GM19351 (cell line): ENCODE measurements at regions not wholly inside any gene's neighbourhood (a gene's known extent, or its start where the extent isn't known, plus 50 kb on each side); places are given as distances from the start of the nearest gene placed in this dataset.
"Not testable (repeated sequence)": the region's sequence is repeated elsewhere in the genome, so short reads cannot be mapped to it uniquely, and the experiment has no call there.

Experiments
- ATAC-seq: cut with Tn5 transposase; IDR thresholded peaks from one replicate; pipeline ENCODE4 v1.9.1; 2021; ENCODE audit warnings: mild to moderate bottlenecking, moderate library complexity; ENCODE audit not compliant: unreplicated experiment

DNA sequence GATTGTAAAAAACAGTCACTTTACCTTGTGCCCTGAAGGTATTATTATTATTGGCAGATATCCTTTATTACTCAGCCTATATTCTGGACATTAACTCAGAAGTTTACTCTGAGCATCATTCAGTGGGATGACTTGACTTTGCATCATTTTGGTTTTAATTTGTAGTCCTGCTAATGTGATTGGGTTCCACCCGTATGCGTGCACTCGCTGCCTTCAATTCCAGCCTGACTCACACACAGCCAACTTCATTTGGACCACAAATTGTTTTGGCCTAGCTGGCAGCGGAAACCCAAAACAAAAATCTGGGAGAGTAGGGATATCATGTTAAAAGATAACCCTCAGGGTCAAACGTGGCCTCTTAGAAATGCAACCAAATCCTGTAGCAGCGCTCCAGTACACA lies 704.4 kb upstream of the SLC35B3 start:
- no peak for ATAC-seq

DNA sequence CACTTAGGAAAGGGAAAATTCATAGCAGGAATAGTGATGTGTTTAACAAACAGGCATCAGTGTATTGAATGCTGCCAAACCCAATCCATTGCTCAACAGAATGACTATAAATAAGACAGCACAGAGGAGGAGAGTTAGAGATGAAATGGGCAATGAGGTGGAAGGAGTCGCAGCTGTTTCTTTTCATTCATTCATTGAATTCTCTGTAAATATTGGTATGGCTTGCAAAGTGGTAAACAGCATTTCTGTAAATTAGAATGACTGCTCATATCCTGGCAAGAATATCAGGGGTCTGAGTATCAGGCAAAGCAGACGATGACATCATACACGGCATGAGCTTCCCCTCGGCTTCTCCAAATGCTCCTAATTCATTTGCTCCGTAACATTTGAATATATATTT lies 703.6 kb upstream of the SLC35B3 start:
- ATAC-seq, result no peak

DNA sequence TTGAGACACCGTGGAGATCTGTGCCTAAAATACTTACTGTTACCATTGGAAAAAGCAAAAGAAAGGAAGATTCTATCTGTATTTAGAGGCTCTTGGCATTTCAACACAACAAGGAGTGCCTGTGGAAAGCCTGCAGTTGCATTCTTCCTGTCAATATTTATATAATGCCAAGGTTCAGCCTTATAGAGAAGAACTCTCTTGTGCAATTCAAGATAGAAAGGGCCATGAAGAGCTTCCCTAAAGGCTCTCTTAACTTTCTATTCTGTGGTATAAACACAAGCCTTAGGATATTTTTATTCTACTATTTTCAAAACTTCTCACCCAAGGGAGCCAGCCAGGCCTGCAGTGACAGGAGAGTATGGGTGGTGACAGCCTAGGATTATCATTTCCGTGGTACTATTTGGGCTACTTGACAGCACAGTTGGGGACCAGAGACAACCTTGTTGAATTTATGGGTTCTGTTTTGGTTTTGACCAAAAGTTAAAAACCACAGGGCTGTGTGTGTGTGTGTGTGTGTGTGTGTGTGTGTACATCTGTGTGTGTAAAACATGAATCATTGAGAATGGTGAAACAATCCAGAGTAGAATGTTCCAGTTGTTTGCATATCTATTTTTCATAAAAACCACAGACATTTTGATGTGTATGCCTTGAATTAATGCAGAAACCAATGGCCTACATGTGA lies 700.9 kb upstream of the SLC35B3 start:
- no peak for ATAC-seq

GRCh38 chr6:9131616-9132015 lies 696.3 kb upstream of the SLC35B3 start:
- no peak for ATAC-seq

- no peak for ATAC-seq
These were observed 695.9 kb upstream of the SLC35B3 start for GRCh38 chr6:9131201-9131600.

- no peak for ATAC-seq
These were observed 693.6 kb upstream of the SLC35B3 start for GRCh38 chr6:9128970-9129369.

DNA sequence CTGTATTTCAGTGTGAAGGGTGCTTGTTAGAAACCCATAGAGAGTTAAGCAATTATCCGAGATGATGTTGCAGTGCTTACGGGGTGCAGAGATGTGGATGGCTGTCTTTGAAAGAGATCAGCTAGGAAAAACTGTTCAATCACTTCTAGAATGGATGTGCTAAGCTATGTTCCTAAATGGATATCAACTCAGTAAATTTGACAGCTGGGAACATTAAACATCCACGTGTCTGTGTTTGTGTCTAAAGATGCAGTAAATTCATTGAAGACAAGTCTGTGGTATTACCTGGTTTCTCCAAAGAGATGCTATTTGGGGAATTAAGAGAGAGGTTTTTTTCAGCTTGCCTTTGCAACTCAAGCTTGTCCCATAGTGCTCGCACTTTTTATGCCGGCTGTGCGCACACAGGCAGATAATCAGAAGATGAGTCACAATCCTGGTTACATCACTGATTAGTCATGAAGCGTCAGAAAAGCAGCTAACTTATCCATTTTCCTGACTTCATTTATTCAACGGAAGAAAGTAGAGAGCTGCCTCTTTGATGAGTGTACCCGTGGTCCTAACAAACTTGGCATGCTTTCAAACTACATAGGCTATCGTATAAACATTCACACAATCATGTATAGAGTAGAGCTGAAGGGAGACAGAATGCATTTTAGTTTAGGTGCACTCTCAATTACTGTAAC lies 691.7 kb upstream of the SLC35B3 start:
- ATAC-seq, result no peak

DNA sequence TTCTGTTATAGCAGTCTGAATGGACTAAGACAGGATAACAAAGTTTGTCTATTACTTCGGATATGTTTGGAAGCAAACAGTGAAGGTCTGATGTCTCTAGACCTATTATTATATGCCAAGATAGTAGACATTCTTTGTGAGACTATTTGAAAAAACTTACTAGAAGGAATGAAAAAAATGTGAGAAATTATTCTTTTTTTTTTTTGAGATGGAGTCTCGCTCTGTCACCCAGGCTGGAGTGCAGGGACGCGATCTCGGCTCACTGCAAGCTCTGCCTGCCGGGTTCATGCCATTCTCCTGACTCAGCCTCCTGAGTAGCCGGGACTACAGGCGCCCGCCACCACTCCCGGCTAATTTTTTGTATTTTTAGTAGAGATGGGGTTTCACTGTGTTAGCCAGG lies 690.7 kb upstream of the SLC35B3 start:
- ATAC-seq, result not testable (repeated sequence)

DNA sequence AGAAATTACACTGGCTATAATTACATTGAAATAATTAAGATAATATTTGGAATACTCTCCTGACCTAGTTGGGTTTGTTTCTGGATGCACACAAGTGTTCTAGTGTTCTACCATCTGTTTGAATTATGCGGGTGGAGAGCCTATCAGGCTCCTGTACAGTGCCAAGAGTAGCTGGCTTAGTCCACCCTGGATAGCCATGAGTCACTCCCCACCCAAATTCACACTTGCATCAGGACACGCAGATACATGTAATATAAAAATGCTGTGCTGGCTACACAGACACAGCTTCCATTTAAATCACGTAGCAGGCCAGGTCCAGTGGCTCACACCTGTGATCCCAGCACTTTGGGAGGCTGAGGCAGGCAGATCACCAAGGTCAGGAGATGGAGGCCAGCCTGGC lies 686.2 kb upstream of the SLC35B3 start:
- no peak for ATAC-seq

DNA sequence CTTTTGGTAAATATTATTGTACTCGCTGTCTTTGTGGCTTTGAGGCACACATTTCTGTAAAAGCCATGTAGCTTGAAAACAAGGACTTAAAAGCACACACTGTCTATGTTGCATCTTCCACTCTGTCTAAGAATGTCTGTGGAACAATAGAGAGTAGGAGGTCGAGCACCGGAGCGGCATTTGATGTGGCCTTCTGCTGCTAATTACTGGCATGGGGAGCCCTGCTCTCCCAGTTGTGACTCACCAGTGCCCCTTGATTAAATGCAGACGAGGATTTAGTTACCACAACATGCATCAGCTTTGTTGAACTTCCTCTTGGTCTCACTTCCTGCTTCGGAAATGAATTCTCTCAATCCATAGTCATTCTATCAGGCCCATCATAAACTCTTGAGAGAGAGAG lies 680.7 kb upstream of the SLC35B3 start:
- ATAC-seq, result no peak

- ATAC-seq, result no peak
These were observed 677.2 kb upstream of the SLC35B3 start for GRCh38 chr6:9112544-9112943.

DNA sequence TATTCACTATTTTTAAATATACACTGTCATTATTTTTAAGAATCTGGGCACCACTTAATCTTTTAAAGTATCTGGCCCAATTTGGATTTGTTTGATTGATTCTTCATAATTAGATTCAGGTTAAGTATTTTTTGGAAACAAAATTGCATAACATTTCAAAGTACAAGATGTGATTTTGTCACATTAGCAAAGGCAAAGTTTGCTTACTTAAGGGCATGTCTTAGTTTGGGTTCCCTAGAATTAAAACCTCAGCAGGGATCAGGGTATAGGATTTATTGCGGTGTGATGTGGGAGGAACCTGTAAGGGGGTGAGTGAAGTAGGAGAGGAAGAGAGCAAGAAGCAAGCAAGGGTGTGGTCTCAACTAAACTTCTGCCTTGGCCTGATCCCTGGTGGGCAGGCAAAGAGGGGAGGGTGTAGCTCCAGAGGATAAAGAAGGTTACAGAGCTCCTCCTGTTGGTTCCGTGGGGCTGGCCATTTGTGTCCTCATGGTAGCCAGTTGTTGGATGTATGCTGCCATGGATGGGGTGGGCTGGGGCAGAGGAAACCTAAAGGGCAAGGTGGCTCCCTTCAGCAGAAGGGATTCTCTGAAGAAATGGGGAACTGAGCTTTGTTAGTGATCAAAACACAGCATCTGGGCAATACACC lies 668.7 kb upstream of the SLC35B3 start:
- ATAC-seq, result no peak

GRCh38 chr6:9101920-9102319 lies 666.6 kb upstream of the SLC35B3 start:
- no peak for ATAC-seq

- ATAC-seq, result no peak
These were observed 665.7 kb upstream of the SLC35B3 start for GRCh38 chr6:9100869-9101580.

DNA sequence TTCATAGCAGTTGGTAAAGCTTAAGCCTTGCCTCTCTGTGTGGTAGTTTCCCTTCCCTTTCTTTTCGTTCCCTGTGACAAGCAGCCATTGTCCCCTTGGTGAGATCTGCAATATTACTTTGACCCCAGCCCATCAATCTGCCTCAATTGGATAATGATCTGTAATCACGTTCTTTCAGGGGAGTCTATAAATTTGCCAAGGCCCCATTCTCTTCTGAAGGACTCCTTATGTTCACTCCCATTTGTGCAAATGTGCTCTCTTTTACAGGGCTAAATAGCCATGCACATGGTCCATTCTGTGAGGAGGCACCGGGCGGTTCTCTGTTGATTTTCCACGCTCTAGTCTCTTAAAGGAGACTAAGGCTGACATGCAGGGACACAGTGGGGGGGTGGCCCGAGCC lies 660.4 kb upstream of the SLC35B3 start:
- ATAC-seq, result no peak

- no peak for ATAC-seq
These were observed 659.8 kb upstream of the SLC35B3 start for GRCh38 chr6:9095137-9095536.

- no peak for ATAC-seq
These were observed 654.4 kb upstream of the SLC35B3 start for GRCh38 chr6:9089724-9090123.

GRCh38 chr6:9087470-9087869 lies 652.1 kb upstream of the SLC35B3 start:
- ATAC-seq, result no peak

GRCh38 chr6:9086331-9086730 lies 651.0 kb upstream of the SLC35B3 start:
- ATAC-seq, result no peak

GRCh38 chr6:9085709-9086070 lies 650.3 kb upstream of the SLC35B3 start:
- ATAC-seq, result no peak

DNA sequence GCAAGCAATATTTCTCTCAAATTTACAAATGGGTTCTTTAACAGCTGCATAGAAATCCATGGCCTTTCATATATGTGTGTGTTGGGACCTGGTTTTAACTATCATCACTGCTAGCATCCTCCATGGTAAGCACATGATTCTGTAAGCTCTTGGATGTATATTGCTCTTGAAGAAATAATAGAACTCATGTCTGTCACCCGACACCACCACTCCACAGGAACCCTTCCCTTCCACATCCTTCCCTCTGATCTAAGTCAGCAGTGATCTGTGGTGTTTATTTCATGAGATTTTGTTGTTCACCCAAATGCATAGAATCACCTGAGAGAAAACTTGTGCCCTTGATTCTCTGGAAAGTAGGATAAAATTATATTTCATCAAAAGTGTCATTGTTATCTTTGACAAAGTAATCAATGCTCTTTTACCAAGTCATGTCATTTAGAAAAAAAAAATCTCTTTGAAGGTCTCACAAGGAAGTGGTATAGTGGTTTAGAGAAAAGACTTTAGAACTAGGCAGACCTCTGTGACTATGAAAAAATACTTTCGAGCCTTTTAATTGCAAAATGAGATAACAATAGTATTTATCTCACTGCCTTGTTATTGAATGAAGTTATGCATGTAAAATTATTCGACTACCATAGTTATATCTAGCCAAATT lies 649.8 kb upstream of the SLC35B3 start:
- no peak for ATAC-seq
